ENCODE measurements at regions not wholly inside any gene's neighbourhood (a gene's known extent, or its start where the extent isn't known, plus 50 kb on each side); places are given as distances from the start of the nearest gene placed in this dataset.
A peak's percentile ranks its signal among the peaks of the same experiment; 100 is the strongest.

DNA sequence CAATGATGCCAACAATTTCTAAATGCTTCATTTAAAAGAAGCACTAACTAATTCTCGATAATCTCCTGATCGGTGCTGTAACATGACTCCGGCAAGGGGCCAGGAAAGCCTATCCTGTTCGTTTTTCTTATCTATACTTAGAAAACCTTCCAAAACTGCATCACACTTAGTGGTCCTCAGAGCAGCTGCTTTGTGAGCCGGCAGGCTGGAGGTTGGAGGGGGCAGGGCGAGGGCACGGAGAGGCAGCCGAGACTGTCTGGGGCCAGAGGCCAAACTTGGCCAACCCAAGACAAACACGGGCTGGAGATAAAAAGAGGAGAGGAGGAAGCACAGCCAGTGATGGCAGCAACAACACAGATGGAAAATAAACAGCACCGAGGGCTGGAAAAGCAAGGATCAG, 455.7 kb downstream of the BCOR start:
- Histone ChIP-seq H3K4me2 (ENCODE audit: low read length) (no peak overlapping the region), H3K27ac (ENCODE audit: low read length) (no peak overlapping the region), H3K36me3 (ENCODE audit: low read depth, low read length) (no peaks in the 10 kb centered on the region), H3K4me3 (ENCODE audit: low read length) (no peak overlapping the region), H3K27me3 (ENCODE audit: low read length) (peaks cover 27% of the 10 kb centered on the region), H2AFZ (ENCODE audit: low read length) (no peak overlapping the region), H3K9me3 (ENCODE audit: low read length) (no peaks in the 10 kb centered on the region), H4K20me1 (ENCODE audit: low read length) (no peaks in the 10 kb centered on the region), H3K9ac (ENCODE audit: low read length) (no peak overlapping the region), H3K9me2 (replicated peaks; ENCODE audit: low read length) (no peaks in the 10 kb centered on the region), H3K4me1 (ENCODE audit: insufficient read depth, low read length) (no peaks in the 10 kb centered on the region; the same call in 1 of the 2 replicates), H3K79me2 (ENCODE audit: low read length) (no peaks in the 10 kb centered on the region), H3F3A (ENCODE audit: low read length, unreplicated experiment) (no peaks in the 10 kb centered on the region)
- ATAC-seq (no peak), DNase-seq (no peak)
- TF ChIP-seq EZH2 (IDR thresholded peaks at IDR 0.05; ENCODE audit: low read length, unreplicated experiment) (no peak), EZH2phosphoT487 (IDR thresholded peaks at IDR 0.05; ENCODE audit: borderline replicate concordance, low read length) (no peak)
- TF ChIP-seq, protein P1, sequence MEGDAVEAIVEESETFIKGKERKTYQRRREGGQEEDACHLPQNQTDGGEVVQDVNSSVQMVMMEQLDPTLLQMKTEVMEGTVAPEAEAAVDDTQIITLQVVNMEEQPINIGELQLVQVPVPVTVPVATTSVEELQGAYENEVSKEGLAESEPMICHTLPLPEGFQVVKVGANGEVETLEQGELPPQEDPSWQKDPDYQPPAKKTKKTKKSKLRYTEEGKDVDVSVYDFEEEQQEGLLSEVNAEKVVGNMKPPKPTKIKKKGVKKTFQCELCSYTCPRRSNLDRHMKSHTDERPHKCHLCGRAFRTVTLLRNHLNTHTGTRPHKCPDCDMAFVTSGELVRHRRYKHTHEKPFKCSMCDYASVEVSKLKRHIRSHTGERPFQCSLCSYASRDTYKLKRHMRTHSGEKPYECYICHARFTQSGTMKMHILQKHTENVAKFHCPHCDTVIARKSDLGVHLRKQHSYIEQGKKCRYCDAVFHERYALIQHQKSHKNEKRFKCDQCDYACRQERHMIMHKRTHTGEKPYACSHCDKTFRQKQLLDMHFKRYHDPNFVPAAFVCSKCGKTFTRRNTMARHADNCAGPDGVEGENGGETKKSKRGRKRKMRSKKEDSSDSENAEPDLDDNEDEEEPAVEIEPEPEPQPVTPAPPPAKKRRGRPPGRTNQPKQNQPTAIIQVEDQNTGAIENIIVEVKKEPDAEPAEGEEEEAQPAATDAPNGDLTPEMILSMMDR (conservative IDR thresholded peaks at IDR 0.05; ENCODE audit: low read depth, low read length): no peak
- POLR2A ChIA-PET (ENCODE audit: unreplicated experiment): no interaction called here
- no TSS peak for BruUV-seq (replicated peaks)
- CTCF ChIA-PET: no interaction called here
- intact Hi-C loops (cut with micrococcal nuclease): no loop called here

DNA sequence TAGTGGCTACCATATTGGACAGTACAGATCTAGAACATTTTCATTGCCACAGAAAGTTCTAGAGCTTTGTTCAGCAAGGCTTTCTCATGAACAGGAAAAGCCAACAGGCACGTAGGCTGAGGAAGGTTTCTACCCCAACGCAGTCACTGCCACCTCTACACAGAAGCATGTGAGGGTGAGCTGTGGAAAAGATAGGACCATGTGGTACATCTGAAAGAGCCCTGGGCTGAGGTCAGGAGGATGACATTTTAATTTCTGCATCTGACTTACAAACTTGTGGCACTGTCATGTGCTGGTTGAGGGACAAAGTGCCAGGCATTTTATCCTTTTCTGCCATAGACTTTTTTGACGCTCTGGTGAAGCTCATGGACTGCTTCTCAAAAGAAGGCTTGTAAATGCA, 454.2 kb downstream of the BCOR start:
- ChIA-PET POLR2A (ENCODE audit: unreplicated experiment) (no interaction called here), CTCF (no interaction called here)
- Histone ChIP-seq H3K36me3 (ENCODE audit: low read depth, low read length) (no peaks in the 10 kb centered on the region), H3K9ac (ENCODE audit: low read length) (no peak overlapping the region), H3K9me2 (replicated peaks; ENCODE audit: low read length) (no peaks in the 10 kb centered on the region), H3F3A (ENCODE audit: low read length, unreplicated experiment) (no peaks in the 10 kb centered on the region), H3K4me2 (ENCODE audit: low read length) (no peak overlapping the region), H4K20me1 (ENCODE audit: low read length) (no peaks in the 10 kb centered on the region), H3K79me2 (ENCODE audit: low read length) (no peaks in the 10 kb centered on the region), H2AFZ (ENCODE audit: low read length) (no peak overlapping the region), H3K27me3 (ENCODE audit: low read length) (peaks cover 27% of the 10 kb centered on the region), H3K9me3 (ENCODE audit: low read length) (no peaks in the 10 kb centered on the region), H3K4me3 (ENCODE audit: low read length) (no peak overlapping the region), H3K27ac (ENCODE audit: low read length) (no peak overlapping the region), H3K4me1 (ENCODE audit: insufficient read depth, low read length) (no peaks in the 10 kb centered on the region; the same call in 1 of the 2 replicates)
- no TSS peak for BruUV-seq (replicated peaks)
- no peak for ATAC-seq
- TF ChIP-seq EZH2 (IDR thresholded peaks at IDR 0.05; ENCODE audit: low read length, unreplicated experiment): no peak
- TF ChIP-seq, protein P1 (conservative IDR thresholded peaks at IDR 0.05; ENCODE audit: low read depth, low read length): no peak
- TF ChIP-seq EZH2phosphoT487 (IDR thresholded peaks at IDR 0.05; ENCODE audit: borderline replicate concordance, low read length): no peak
- intact Hi-C loops (cut with micrococcal nuclease): no loop called here
- no peak for DNase-seq

DNA sequence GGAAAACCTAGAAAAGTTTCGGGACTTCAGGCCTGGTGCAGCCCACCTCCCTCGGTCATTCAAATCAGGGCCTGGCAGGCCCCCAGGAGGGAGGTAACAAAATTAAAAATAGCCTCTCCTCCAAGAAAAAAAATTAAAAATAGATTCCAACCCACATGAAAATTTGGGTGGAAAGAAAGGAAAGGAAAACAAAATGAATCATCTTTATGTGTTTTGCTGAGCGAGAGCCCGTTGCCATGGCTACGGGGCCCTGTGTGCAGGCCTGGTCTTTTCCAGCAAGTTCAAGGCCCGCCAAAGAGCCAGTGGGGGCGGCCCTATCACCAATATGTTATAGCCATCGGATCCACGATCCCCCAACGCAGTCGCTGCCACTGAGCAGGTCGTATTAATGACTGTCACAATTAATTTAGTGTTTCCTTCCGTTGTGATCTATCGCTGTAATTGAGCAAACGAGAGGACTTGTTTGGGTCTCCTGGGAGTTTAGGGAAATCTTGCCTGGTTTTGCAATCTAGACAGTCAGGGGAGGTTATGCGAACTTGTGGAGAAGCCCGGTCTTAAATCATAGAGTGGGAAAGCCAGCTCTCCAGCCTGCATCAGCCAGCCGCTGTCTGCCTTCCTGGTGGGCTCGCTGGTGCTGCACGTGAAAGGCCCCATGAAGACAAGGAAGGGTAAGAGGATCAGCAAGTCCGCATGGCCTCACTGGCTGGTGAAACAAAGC, 452.4 kb downstream of the BCOR start:
- DNase-seq: peak; percentile 32
- ATAC-seq: no peak
- H3K79me2 ChIP-seq (ENCODE audit: low read length): no peaks in the 10 kb centered on the region
- TF ChIP-seq, protein P1 (conservative IDR thresholded peaks at IDR 0.05; ENCODE audit: low read depth, low read length): no peak
- TF ChIP-seq EZH2 (IDR thresholded peaks at IDR 0.05; ENCODE audit: low read length, unreplicated experiment): no peak
- no peak for TF ChIP-seq EZH2phosphoT487 (IDR thresholded peaks at IDR 0.05; ENCODE audit: borderline replicate concordance, low read length)
- H3F3A ChIP-seq (ENCODE audit: low read length, unreplicated experiment): no peaks in the 10 kb centered on the region
- no peak overlapping the region for H3K4me2 ChIP-seq (ENCODE audit: low read length)
- H3K9ac ChIP-seq (ENCODE audit: low read length): no peak overlapping the region
- intact Hi-C loops (cut with micrococcal nuclease): no loop called here
- no peak overlapping the region for H3K4me3 ChIP-seq (ENCODE audit: low read length)
- no peaks in the 10 kb centered on the region for H3K9me3 ChIP-seq (ENCODE audit: low read length)
- no peaks in the 10 kb centered on the region for H3K36me3 ChIP-seq (ENCODE audit: low read depth, low read length)
- no peak overlapping the region for H3K27ac ChIP-seq (ENCODE audit: low read length)
- no TSS peak for BruUV-seq (replicated peaks)
- no peaks in the 10 kb centered on the region for H3K9me2 ChIP-seq (replicated peaks; ENCODE audit: low read length)
- no peaks in the 10 kb centered on the region; the same call in 1 of the 2 replicates for H3K4me1 ChIP-seq (ENCODE audit: insufficient read depth, low read length)
- no peaks in the 10 kb centered on the region for H4K20me1 ChIP-seq (ENCODE audit: low read length)
- peaks cover 27% of the 10 kb centered on the region for H3K27me3 ChIP-seq (ENCODE audit: low read length)
- H2AFZ ChIP-seq (ENCODE audit: low read length): no peak overlapping the region
- POLR2A ChIA-PET (ENCODE audit: unreplicated experiment): no interaction called here
- CTCF ChIA-PET: no interaction called here
